ENCODE measurements at regions not wholly inside any gene's neighbourhood (a gene's known extent, or its start where the extent isn't known, plus 50 kb on each side); places are given as distances from the start of the nearest gene placed in this dataset.
A peak's percentile ranks its signal among the peaks of the same experiment; 100 is the strongest.

GRCh38 chr5:8396246-8396645 is 527.3 kb downstream of the MTRR start:
- H3K4me3 ChIP-seq (replicated peaks in 1 of 2; ENCODE audit: low read depth in 2 of 2, low read length in 2 of 2), result no peak overlapping the region
- TF ChIP-seq CTCF (IDR thresholded peaks at IDR 0.05; ENCODE audit: low read depth, low read length), result no peak
- DNase-seq (ENCODE audit: low read depth in 2 of 2), result peak in 1 of 2 donors; percentile 9

GRCh38 chr5:8396756-8397155 is 527.8 kb downstream of the MTRR start:
- no peak for TF ChIP-seq CTCF (IDR thresholded peaks at IDR 0.05; ENCODE audit: low read depth, low read length)
- no peak overlapping the region for H3K4me3 ChIP-seq (replicated peaks in 1 of 2; ENCODE audit: low read depth in 2 of 2, low read length in 2 of 2)
- DNase-seq (ENCODE audit: low read depth in 2 of 2), result peak in 1 of 2 donors; percentile 36

DNA sequence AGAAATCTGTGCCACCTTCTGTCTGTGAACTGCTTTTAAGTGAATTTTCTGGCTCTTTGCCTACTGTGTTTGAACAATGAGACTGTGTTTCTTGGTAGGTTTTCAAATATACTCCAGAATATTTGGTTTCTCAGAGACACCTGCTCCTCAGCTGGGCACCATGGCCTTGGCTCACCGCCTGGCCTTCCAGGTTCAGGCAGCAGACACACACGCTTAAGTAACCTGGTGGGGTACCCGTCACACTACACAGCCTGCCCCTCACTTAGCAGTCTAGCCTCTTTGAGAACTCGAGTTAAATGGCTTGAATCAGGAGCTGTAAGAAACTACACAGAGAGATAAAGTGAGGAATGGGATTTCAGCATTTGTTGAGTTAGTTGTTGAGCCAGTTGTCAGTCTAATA is 530.5 kb downstream of the MTRR start:
- no peak for DNase-seq (ENCODE audit: low read depth in 2 of 2)
- no peak overlapping the region for H3K4me3 ChIP-seq (replicated peaks in 1 of 2; ENCODE audit: low read depth in 2 of 2, low read length in 2 of 2)
- no peak for TF ChIP-seq CTCF (IDR thresholded peaks at IDR 0.05; ENCODE audit: low read depth, low read length)

- no peak overlapping the region for H3K4me3 ChIP-seq (replicated peaks in 1 of 2; ENCODE audit: low read depth in 2 of 2, low read length in 2 of 2)
- TF ChIP-seq CTCF (IDR thresholded peaks at IDR 0.05; ENCODE audit: low read depth, low read length), result no peak
- no peak for DNase-seq (ENCODE audit: low read depth in 2 of 2)
Measured at GRCh38 chr5:8408258-8408657, 539.3 kb downstream of the MTRR start.

GRCh38 chr5:8410618-8411017 is 541.7 kb downstream of the MTRR start:
- no peak for DNase-seq (ENCODE audit: low read depth in 2 of 2)
- H3K4me3 ChIP-seq (replicated peaks in 1 of 2; ENCODE audit: low read depth in 2 of 2, low read length in 2 of 2), result no peak overlapping the region
- TF ChIP-seq CTCF (IDR thresholded peaks at IDR 0.05; ENCODE audit: low read depth, low read length), result no peak

GRCh38 chr5:8413975-8414374 is 545.0 kb downstream of the MTRR start:
- H3K4me3 ChIP-seq (replicated peaks in 1 of 2; ENCODE audit: low read depth in 2 of 2, low read length in 2 of 2), result no peak overlapping the region
- TF ChIP-seq CTCF (IDR thresholded peaks at IDR 0.05; ENCODE audit: low read depth, low read length), result no peak
- DNase-seq (ENCODE audit: low read depth in 2 of 2), result no peak

DNA sequence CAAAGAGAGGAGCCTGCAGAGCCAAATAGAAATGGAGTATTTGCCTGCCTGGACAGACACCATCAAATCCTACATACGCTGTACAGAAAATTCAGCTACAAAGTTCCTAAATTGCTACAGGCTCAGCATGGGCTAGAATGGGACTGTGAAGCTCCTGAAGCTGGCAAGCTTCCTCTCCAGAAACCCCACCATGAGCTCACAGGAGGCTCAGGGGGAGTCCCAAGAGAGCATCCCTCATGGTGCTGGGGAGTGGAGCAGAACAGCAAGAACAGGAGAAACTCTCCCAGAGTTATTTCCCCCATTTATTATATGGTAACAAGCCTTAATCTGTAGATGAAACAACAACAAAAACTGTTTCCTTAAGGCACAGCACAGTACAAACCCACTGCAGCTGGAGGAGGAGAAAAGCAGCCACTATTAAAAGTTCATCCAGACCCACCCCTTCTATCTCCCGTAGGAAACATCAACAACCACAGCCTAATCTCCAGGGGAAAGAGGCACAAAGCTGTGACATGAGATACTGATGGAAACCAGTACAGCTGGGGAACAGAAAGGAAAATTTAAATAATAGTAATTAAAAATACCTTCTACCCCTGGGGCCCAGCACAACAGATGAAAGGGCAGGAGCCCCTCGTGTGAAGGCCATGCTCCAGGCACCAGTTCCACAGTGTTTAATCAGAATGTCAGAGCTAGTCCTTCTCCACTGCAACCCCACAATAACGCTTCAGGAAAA is 548.5 kb downstream of the MTRR start:
- TF ChIP-seq CTCF (IDR thresholded peaks at IDR 0.05; ENCODE audit: low read depth, low read length), result no peak
- peak in 1 of 2 donors; percentile 4 for DNase-seq (ENCODE audit: low read depth in 2 of 2)
- H3K4me3 ChIP-seq (replicated peaks in 1 of 2; ENCODE audit: low read depth in 2 of 2, low read length in 2 of 2), result no peak overlapping the region

All from cardiac fibroblast (primary cell).